ENCODE measurements at regions not wholly inside any gene's neighbourhood (a gene's known extent, or its start where the extent isn't known, plus 50 kb on each side); places are given as distances from the start of the nearest gene placed in this dataset.

DNA sequence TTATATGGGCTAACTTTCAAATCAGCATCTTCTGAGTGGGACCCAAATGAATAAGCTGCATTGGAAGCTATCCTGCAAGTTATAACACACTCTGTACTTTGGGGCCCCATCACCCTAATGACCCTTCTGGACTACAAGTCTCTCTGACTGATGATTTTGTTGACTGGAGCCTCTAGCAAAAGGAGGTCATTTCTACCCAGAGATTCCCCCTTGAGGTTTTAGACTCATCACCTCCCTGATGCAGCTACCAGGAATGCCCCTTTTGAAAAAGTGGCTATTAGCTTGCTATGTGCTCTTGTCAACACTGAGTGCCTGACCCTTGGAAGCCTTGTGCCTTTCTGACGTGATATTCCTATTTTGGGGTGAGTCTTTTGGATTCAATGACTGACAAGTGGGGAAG is 54.5 kb upstream of the NEMP2 start:
- TF ChIP-seq, protein P1, sequence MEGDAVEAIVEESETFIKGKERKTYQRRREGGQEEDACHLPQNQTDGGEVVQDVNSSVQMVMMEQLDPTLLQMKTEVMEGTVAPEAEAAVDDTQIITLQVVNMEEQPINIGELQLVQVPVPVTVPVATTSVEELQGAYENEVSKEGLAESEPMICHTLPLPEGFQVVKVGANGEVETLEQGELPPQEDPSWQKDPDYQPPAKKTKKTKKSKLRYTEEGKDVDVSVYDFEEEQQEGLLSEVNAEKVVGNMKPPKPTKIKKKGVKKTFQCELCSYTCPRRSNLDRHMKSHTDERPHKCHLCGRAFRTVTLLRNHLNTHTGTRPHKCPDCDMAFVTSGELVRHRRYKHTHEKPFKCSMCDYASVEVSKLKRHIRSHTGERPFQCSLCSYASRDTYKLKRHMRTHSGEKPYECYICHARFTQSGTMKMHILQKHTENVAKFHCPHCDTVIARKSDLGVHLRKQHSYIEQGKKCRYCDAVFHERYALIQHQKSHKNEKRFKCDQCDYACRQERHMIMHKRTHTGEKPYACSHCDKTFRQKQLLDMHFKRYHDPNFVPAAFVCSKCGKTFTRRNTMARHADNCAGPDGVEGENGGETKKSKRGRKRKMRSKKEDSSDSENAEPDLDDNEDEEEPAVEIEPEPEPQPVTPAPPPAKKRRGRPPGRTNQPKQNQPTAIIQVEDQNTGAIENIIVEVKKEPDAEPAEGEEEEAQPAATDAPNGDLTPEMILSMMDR (conservative IDR thresholded peaks at IDR 0.05 in 1 of 2, IDR thresholded peaks at IDR 0.05 in 1 of 2; ENCODE audit: low read depth in 1 of 2, low read length in 2 of 2) = no peak
- TF ChIP-seq EZH2 (IDR thresholded peaks at IDR 0.05; ENCODE audit: low read length, missing control alignments) = no peak
